ENCODE measurements at regions not wholly inside any gene's neighbourhood (a gene's known extent, or its start where the extent isn't known, plus 50 kb on each side); places are given as distances from the start of the nearest gene placed in this dataset.

DNA sequence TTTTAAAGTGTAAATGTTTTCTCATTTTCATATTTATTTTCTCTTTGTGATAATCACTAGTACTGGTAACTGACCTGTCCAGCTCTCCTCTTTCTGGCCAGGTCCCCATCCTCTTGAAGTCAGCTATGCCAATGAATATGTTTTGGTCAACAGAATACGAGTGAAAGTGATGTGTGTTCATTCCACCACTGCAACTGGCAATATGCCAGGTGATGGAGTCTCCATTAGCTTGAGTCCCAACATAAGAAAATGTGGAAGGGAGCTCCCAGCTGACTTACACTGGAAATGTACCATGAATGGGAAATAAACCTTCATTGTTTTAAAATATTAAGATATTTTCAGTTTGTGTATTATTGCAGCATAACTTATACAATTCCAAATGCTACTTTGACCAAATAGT, 75.8 kb downstream of the CCDC34 start:
- DNase-seq (ENCODE audit: low spot score), result no peak

DNA sequence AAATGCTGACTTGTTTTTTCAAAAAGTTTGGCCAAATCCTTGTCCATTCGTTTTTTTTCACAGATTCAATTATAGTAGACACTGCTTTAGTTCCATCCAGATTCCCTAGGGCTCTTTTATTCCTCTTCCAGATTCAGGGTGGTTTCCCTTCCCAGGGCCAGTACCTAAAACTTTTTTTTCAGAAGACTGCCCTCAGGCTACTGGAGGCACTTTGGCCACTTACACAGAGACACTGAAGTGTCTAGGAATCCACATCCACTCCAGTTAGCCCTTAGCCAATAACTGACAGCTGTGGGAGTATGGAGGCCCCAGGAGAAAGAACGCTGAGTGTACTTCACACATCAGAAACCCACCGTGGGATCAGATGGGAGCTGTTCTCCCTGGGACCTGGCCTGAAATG, 77.3 kb downstream of the CCDC34 start:
- no peak for DNase-seq (ENCODE audit: low spot score)

DNA sequence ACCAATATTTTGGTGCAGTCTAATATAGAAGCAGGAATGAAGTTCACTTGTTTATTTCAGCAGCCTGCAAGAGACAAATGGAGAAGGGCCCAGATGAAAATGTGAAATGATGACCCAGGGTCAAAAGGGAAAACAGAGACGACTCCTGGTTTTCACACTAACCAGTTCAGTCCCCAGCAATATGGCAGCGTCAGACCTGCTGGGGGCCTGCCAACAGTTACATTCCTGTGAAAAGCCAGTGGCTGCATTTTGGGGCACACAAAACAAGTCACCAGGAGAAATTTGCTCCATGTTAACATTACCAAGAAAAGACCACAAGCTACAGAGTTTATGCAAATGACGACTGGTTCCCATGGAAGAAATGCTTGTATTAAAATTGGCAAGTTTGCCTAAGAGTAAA, 80.2 kb downstream of the CCDC34 start:
- DNase-seq (ENCODE audit: low spot score), result no peak

DNA sequence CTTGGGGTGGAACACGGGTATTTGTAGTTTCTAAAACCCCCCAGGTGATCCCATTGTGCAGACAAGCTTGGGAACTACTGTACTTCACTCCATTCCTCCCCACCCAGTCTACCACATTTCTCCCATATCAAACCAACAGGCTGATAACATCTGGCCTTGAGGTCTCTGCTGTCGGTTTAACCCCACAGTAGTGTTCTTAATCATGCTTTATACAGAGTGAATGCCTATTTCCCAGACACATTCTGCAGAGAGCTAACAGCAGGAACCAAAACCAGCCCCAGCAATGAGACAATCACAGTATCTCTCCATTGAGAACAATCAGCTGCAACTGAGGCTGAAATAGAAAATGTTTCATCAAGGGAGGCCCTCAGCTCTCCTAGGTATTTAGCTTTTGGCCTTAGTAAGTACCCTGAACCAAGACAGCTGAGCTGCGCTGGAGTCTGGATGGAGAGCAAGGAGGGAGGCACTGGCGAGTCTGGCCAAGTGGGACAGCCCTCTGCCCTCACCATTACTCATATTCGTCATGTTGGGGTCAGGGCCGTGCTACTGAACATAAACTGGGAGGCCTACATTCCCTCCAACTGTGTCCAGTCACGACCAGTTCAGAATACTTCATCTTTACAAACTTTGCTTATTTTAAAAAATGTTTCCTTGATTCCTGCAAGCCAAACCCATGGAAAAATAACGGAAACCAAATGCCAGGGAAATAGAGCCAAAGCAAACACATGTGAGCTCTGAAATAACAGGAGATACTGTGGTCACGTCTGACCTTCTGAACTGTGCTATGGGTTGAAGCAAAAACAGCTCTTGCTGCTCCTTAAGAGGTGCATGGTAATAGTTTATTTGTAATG, 81.0 kb downstream of the CCDC34 start:
- DNase-seq (ENCODE audit: low spot score), result no peak

DNA sequence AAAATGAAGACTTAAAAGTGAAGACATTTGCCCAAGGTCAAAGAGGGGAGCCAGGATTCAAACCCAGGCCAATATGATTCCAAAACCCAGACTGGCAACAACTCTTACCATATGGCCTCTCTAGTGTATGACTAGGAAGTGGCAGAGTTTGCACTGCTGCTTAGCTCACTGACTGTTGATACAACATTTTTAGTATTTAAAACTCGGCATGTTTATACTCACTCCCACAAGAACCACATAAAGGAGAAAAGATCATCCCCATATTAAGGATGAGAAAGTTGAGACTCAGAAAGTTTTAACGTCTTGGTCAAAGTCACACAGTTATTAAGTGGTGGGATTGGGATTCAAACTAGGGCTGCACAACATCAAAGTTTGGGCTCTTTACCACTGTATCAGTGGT, 81.7 kb downstream of the CCDC34 start:
- DNase-seq (ENCODE audit: low spot score), result no peak

DNA sequence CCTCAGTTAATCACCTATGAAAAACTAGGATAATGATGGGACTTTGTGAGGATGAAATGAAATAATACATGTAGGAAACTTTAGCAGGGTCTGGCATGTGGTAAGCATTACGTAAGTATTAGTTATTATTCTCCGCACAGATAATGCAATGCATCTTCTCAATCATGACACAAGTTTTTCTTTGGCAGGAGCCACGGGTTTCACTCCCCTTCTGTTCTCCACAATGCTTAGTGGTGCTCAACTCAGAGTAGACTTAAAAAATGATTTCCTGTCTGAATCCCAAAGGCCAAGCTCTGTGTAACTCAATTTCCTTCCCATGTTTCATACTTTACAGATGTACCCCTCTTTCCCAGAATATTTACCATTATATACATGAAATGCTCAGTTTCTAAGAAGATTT, 82.9 kb downstream of the CCDC34 start:
- no peak for DNase-seq (ENCODE audit: low spot score)

DNA sequence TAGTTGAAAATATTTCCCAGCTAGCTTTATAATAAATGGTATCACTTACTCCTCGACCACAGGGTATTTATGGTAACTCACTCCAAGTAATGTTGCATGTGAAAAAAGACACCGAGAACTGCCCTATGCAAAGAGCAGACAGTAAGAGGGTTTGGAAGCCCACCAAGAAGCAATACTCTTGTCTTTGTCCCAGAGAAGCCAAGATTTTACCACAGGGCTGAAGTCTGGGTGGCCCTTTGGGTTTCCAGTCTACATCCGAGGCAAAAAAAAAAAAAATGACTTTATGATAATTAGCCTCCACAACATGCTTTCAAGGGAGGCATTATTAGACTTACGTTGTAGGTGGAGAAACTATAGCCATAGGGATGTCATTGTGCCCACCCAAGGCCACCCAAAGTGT, 83.6 kb downstream of the CCDC34 start:
- no peak for DNase-seq (ENCODE audit: low spot score)

DNA sequence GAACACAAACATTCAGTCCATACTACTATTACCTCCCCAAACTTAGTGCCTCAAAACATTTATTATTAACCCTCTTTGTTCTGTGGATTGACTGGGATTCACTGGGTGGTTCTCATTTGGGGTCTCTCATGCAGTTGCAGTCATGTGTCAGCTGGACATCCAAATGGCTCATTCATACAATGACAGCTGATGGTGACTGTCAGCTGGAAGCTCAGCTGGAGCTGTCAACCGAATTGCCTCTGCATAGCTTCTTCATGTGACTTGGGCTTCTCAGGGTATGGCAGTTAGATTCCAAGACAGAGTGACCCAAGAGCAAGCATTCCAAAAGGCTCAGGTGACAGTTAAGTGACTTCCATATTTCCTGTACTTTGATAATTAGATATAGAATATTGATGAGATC, 85.2 kb downstream of the CCDC34 start:
- DNase-seq (ENCODE audit: low spot score), result no peak

DNA sequence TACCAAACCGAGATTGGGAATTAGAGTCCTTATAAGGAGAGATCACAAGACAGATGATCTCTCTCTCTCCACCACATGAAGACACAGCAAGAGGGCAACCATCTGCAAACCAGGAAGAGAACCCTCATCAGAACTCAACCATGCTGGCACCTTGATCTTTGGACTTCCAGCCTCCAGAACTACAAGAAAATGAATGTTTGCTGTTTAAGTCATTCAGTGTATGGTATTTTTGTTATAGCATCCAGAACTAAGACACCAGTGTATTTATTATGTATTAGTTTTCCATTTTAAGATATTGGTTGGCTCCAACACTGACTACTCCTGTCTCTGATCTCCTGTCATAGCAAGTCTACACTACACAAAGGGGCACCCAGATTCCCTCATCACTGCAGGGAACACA, 86.9 kb downstream of the CCDC34 start:
- DNase-seq (ENCODE audit: low spot score), result no peak

DNA sequence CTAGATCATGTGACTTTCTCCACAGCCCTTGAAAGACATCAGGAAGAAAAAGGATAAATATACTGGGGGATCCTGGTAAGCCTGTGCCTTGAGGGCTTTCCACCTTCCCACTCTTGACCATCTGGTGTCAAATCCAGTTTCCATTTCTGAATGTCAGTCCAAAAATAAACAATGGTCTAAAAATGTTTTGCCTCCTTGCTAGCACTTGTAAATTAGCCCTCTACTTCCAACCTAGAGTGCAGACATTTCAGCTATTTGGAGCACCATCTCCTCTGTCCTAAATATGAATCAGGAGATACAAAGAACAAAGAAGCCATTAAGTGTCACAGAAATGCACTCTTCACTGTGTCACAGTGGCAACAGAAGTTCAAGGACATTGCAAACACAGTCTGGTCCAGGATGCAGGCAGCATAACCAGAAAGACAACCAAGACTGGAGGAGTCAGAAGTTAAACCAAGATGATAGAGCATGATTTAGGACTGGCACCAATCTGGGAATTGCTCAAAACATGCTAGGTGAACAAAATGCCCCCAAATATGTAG, 88.1 kb downstream of the CCDC34 start:
- DNase-seq (ENCODE audit: low spot score), result no peak

DNA sequence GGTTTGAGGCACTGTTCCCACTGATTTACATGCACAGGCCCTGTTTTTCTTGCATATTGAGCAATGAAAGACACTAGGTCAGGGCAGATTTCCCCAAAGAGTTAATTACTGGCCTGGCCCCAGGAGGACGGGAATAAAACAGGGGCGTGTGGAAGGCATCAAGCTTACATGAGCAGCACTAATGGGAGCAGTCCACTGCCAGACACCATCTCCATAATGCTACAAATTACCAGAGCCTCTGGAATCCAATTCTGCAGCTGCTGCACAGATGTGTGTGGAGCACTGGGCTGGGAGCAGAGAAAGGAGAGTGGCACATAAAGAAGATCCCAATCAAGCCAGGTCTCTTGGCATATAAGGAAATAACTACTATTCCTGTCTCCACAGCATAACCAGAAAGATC, 96.9 kb downstream of the CCDC34 start:
- no peak for DNase-seq (ENCODE audit: low spot score)

DNA sequence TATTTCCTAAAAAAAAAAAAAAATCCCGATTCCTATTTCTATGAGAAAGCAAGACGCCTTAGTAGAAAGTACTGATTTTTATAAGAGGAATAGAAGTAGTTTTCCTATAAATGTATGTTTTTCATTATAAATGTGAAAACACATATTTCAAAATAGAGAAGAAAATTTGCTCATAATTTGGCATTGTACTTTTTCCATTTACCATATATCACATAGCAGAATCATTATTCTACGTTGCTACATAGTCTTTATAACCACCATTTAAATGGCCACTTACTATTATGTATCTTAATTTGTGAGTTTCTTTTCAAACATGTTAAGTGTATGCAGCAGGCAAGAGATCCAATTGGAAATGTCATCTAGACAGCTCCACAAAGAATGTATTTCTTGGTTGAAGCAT, 99.0 kb downstream of the CCDC34 start:
- DNase-seq (ENCODE audit: low spot score), result no peak

DNA sequence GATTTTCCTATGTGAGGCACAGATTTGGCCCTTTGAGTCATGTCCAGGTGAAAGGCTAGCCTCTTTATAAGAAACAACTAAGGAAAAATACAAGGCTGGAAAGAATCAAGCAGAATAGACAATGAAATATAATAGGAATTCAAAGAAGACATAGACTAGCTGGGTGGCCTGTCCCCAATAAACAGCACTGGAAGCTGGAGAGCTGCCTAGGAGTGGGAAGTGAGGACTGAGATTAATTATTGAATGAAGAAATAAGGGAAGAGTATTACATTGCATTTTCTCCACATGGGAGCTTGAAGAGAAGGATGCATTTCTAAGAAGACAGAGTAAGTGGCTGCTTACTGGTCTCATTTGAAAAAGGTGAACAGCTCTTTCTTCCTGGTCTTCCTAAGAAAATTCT, 100.0 kb downstream of the CCDC34 start:
- no peak for DNase-seq (ENCODE audit: low spot score)

DNA sequence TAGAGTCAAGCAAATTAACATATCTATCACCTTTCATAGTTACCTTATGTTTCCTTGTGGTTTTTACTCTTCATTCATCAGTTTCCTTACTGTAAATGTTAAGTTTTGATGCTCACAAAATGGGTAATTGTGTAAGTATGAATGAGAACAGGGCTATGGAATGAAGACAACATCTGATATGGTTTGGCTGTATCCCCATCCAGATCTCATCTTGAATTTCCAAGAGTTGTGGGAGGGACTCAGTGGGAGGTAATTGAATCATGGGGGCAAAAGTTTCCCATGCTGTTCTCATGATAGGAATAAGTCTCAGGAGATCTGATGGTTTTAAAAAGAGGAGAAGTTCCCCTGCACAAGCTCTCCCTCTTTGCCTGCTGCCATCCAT, 107.6 kb downstream of the CCDC34 start:
- no peak for DNase-seq (ENCODE audit: low spot score)

DNA sequence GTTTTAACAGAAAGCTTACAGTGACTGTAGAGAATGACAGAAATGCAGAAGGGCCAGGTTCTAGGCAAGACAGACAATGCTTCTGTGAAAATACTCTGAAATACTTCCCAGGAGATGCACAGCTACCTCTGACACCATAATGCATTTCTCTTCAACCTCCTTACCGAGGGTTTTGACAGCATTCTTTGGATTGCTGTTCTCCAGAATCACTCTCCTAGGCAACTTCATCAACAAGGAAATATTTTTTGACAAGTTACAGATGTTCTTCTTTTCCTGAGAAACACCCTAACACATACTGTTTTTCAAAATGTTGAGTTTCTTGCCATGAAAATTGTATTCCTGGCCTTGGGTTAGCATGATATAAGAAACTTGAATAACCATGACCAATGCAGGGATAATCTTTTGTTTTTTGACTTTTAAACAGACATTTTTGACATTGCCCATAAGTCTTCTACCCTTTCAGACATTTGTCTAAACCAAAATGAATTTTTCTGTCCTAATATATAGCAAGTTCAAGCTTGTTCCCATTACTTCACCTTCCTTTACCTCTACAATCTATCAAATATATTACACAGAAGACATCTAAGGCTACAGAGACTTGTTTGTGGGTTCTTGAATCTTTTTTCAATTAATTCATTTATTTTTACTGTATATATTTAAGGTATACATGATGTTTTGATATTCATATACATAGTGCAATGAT, 108.1 kb downstream of the CCDC34 start:
- no peak for DNase-seq (ENCODE audit: low spot score)

DNA sequence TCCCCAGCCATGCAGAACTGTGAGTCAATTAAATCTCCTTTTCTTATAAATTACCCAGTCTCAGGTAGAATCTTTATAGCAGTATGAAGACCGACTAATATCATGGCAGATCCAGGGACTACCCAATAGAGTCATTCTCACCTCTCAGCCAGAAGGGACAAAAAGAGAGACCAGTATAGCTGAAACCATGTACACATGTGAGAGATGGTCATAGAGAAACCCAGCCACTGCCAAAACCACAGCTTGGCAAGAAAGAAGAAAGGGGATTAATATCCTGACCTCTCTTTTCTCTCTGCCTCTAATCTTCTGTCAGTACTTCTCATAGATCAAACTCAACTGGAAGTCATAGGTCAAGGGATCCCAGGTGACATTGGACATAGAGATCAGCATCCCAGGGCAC, 109.8 kb downstream of the CCDC34 start:
- no peak for DNase-seq (ENCODE audit: low spot score)

DNA sequence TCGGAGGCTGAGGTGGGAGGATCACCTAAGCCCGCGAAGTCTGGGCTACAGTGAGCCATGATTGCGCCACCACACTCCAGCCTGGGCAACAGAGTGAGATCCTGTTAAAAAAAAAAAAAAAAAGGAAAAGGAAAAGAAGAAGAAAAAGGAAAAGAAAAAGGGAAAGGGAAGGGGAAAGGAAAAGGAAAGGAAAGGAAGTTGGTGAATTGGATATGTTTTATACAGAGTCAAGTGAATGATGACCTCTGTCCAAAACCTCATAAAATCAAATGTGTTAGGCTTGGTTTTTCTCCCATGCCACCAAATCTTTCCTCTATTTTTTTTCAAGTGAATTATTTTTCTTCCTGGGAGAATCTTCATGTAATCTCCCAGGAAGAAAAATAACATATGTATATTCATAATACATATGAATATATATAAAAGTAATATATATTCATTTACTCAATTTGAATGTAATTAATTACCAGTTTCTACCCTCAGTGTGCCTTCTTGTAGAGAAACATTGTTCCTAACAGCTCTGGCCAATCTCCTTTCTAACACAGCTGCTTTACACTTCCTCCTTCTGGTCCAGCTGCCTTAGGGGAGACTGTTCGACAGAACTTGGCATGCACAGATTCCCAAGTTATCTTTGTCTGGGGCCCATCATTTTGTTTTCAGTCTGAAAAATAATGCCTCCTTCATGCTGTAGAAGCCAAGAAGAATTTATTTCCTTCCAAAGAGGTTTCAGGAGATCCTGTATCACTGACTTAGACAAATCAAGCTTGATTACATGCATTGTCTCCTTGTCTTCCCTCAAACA, 111.9 kb downstream of the CCDC34 start:
- DNase-seq (ENCODE audit: low spot score), result no peak

DNA sequence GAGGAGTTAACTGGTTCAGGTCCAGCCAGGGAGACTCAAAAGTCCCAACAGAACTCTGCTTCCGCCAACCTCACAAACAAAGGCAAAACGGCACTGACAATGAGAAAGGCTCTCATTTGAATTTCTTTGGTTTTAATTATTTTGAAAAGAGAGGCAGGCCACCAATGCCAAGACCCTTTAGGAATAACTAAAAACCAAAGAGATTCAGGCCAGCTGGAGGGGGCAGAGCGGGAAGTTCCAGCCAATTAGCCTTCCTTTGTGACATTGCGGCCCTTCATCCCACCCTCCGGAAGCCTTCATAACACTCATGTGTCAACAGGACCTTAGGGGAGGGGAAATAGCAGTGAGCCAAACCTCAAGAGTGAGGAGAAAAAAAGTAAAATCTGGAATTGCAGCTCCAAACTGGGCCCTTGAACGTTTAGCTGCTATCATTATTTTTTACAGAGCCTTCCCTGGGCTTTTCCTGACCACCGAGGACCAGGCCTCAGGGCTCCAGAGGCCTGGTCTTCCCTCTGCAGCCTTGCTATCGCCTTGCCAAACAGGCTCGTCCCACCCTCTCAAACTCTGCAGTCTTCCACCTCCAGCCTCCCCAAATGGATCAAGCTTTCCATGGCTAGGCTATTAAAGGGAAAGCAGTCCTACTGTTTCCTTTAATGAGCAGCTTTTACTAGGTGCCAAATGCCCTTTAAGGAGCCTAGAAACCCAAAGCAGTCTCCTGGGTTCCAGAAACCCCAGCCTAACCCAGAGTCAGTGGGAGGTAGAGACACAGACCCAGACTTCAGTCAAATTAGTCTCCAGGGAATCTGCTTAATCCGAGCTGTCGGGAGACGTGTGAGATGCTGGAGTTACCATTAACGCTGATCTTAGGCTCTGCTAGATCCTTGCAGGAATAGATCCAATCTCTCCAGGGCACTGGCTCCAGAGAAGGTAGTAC, 114.2 kb downstream of the CCDC34 start:
- no peak for DNase-seq (ENCODE audit: low spot score)

DNA sequence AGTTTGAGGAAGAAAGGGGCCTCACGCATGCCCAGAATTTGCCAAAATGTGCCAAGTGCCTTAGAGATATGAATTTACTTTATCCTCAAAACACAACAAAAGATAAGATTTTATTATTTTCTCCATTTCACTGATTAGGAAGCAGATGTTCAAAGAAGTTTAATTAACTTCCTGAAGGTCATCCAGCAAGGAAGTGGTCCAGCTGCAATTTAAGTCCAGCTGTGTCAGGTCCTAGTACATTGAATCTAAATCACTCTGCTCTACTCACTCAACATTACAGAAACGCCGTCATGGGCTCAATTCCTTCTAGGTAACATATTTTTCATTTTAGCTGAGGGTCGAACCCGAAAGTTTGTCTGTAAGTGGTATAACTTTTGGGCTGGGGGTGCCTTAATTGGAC, 115.4 kb downstream of the CCDC34 start:
- DNase-seq (ENCODE audit: low spot score), result no peak

DNA sequence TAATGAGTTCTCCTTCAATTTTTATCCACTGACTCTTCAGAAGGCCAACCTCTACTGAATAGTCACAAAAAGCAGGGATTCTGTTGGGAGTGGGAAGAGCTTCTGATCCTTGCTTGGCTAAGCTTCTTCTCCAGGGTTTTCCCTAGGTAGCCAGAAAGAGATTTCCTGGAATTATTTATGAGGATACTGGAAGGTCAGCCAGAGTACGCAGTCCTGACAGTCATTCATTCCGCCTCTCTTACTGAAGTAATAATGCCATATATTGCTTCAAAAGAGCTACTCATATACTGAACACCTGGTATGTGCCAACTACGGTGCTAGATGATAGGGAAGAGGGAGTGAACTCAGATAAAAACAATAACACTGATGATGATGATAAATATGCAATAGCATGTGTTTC, 116.1 kb downstream of the CCDC34 start:
- no peak for DNase-seq (ENCODE audit: low spot score)

DNA sequence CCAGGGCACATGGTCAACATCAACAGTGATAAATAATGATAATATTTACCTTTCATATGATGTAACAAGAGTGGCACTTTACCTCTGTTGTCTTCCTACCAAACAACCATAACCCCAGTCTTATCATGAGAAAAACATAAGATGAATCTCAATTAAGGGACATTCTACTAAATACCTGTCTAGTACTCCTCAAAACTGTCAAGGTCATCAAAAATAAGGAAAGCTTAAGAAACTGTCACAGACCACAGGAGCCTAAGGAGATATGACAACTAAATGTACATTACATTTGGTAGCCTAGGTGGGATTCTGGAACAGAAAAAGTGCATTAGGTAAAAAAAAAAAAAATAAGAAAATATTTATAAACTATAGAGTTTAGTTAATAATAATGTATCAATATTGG, 118.1 kb downstream of the CCDC34 start:
- no peak for DNase-seq (ENCODE audit: low spot score)

DNA sequence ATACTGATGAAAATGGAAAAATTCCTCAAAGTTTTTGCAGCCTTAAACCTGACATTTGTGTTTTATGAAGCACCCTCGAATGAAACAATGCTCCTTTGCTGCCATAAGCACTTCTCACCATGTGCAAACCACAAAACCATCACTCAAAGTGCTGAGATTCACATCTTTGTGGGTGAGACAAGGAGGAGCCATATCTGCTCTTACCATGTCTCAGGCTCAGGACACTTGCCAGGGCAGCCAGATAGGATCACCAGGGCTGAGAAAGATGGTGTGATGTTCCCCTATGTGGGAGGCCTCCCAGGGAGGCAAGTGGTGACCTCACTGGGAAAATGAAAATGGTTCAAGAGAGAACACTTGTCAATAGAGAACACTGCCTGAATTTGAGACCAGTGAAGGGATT, 120.4 kb downstream of the CCDC34 start:
- DNase-seq (ENCODE audit: low spot score), result no peak

All from NAMALWA (cell line).